ENCODE measurements at regions not wholly inside any gene's neighbourhood (a gene's known extent, or its start where the extent isn't known, plus 50 kb on each side); places are given as distances from the start of the nearest gene placed in this dataset.

GRCh38 chr13:68810660-68811059 is 1297.0 kb upstream of the ATXN8OS start:
- Mint-ChIP-seq H3K27ac (no peak overlapping the region), H3K4me1 (ENCODE audit: unreplicated experiment) (peaks cover 7% of the 10 kb centered on the region), H3K9me3 (no peaks in the 10 kb centered on the region), H3K27me3 (no peaks in the 10 kb centered on the region), H3K4me3 (no peak overlapping the region), H3K36me3 (no peaks in the 10 kb centered on the region)
- DNase-seq (ENCODE audit: extremely low spot score, unreplicated experiment) = no peak
- peak; percentile 41 for TF ChIP-seq CTCF (conservative IDR thresholded peaks at IDR 0.05)

- H3K4me3 Mint-ChIP-seq = no peak overlapping the region
- no peak for TF ChIP-seq CTCF (conservative IDR thresholded peaks at IDR 0.05)
Observed at GRCh38 chr13:68808456-68808855, 1299.2 kb upstream of the ATXN8OS start.

DNA sequence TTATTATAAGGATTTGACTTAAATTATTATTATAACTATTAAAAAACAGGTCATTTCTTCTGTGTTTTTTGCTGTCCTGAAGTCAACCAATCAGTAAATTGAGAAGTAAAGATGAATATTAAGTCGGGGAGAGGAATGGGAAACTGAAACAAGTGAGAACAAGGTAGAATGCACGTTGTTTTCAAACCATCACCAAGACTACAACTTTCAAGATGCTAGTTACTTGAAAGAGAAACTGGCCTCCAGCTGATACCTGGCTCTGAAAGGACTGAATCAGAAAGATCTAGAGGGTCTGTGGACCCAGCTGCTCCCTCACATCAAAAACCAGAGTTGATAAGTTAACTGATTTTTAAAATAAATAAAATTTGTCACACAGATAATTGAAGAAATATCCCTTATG is 1301.5 kb upstream of the ATXN8OS start:
- TF ChIP-seq CTCF (conservative IDR thresholded peaks at IDR 0.05) = no peak
- H3K27ac Mint-ChIP-seq = no peak overlapping the region
- H3K36me3 Mint-ChIP-seq = no peaks in the 10 kb centered on the region
- no peaks in the 10 kb centered on the region for H3K9me3 Mint-ChIP-seq
- H3K27me3 Mint-ChIP-seq = no peaks in the 10 kb centered on the region
- no peaks in the 10 kb centered on the region for H3K4me1 Mint-ChIP-seq (ENCODE audit: unreplicated experiment)
- no peak for DNase-seq (ENCODE audit: extremely low spot score, unreplicated experiment)
- H3K4me3 Mint-ChIP-seq = no peak overlapping the region

More at GRCh38 chr13:68808456-68808855, 1299.2 kb upstream of the ATXN8OS start:
- H3K27me3 Mint-ChIP-seq = no peaks in the 10 kb centered on the region
- no peaks in the 10 kb centered on the region for H3K9me3 Mint-ChIP-seq
- H3K36me3 Mint-ChIP-seq = no peaks in the 10 kb centered on the region
- H3K27ac Mint-ChIP-seq = no peak overlapping the region
- no peak for DNase-seq (ENCODE audit: extremely low spot score, unreplicated experiment)
- H3K4me1 Mint-ChIP-seq (ENCODE audit: unreplicated experiment) = peaks cover 6% of the 10 kb centered on the region

DNA sequence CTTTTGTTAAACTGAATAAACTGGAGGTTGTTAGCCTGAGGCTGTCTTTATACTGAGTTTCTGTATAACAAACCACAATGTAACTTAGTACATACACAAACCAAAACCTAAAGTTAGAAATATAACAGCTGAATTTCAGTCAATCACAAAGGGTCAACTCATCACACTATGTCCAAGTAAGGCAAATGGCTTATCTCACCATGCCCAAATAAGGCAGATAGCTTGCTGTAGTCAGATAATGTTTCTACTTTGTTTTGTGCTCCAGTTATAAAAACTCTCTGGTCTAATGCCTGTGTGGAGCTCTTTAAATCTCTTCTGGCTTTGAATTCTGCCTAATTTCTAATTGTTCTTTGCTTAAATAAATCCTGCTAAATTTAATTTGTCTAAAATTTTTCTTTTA is 1323.4 kb upstream of the ATXN8OS start:
- H3K36me3 Mint-ChIP-seq = no peaks in the 10 kb centered on the region
- no peaks in the 10 kb centered on the region for H3K27me3 Mint-ChIP-seq
- no peak for TF ChIP-seq CTCF (conservative IDR thresholded peaks at IDR 0.05)
- no peaks in the 10 kb centered on the region for H3K4me1 Mint-ChIP-seq (ENCODE audit: unreplicated experiment)
- no peak for DNase-seq (ENCODE audit: extremely low spot score, unreplicated experiment)
- H3K9me3 Mint-ChIP-seq = peaks cover 4% of the 10 kb centered on the region
- H3K4me3 Mint-ChIP-seq = no peak overlapping the region
- no peak overlapping the region for H3K27ac Mint-ChIP-seq

DNA sequence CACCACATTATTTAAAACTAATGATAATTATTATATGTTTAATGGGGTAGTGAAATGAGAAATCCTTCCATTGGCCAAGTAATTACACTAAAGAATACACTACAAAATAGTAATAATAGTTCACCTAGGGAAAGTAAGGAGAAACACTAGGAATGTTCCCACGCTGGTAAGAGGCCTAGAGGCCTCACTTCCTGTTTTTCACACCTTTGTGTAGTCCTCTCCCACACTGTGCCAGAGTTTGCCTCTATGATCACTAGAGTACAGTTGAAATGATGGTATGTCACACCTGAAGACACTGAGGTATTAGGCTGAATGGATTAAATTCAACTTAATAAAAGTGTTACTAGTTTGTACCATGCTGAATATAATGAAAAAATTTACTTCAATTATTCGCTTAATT is 1348.0 kb upstream of the ATXN8OS start:
- Mint-ChIP-seq H3K27me3 (no peaks in the 10 kb centered on the region), H3K27ac (no peak overlapping the region), H3K36me3 (no peaks in the 10 kb centered on the region), H3K4me1 (ENCODE audit: unreplicated experiment) (no peaks in the 10 kb centered on the region), H3K9me3 (no peaks in the 10 kb centered on the region), H3K4me3 (no peak overlapping the region)
- no peak for TF ChIP-seq CTCF (conservative IDR thresholded peaks at IDR 0.05)
- DNase-seq (ENCODE audit: extremely low spot score, unreplicated experiment) = no peak

DNA sequence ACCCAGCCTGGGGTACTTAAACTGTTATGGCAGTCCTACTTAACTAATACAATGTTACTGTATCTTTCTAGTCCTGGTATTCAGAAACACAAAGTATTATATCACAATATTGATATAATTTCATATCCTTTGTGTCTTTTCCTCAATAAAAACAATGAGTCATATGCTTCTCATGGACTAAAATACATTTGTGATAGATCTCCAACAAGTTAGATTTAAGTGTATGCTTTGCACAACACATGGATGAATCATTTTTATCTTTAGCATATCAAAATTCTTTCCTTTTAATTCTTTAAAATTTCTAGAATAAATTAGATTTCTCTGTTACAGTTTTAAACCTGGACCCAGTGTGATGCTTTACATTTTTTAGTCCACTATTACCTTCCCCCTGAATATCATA is 1357.8 kb upstream of the ATXN8OS start:
- Mint-ChIP-seq H3K36me3 (no peaks in the 10 kb centered on the region), H3K9me3 (no peaks in the 10 kb centered on the region), H3K27ac (no peak overlapping the region), H3K4me1 (ENCODE audit: unreplicated experiment) (no peaks in the 10 kb centered on the region), H3K27me3 (no peaks in the 10 kb centered on the region), H3K4me3 (no peak overlapping the region)
- no peak for DNase-seq (ENCODE audit: extremely low spot score, unreplicated experiment)
- no peak for TF ChIP-seq CTCF (conservative IDR thresholded peaks at IDR 0.05)
